ENCODE measurements at regions not wholly inside any gene's neighbourhood (a gene's known extent, or its start where the extent isn't known, plus 50 kb on each side); places are given as distances from the start of the nearest gene placed in this dataset.
A peak's percentile ranks its signal among the peaks of the same experiment; 100 is the strongest.

DNA sequence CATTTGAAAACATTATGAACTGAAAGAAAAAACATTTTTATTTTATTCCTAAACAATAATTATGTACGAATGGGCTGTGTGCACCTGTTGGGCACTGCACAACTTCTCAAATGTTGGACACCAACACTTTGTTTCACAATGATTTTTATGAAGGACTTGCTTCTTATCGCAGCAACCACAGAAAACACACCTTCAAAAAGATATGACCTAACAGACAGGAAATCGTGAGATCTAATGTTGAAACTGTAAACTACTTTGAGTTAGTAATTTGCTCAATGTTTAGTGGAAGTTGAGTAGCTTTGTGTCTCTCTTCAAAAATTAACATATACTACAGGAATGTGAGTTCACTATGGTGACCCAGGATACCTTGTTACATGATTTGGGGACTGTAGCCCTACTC is 98.6 kb downstream of the NXPE2 start:
- no peak overlapping the region for H3K27ac ChIP-seq (ENCODE audit: low read depth, low read length)
- no peaks in the 10 kb centered on the region for H3K79me2 ChIP-seq (ENCODE audit: insufficient read depth, low read length)
- DNase-seq (ENCODE audit: insufficient read length, low spot score, missing footprints) = no peak
- TF ChIP-seq, protein P1, sequence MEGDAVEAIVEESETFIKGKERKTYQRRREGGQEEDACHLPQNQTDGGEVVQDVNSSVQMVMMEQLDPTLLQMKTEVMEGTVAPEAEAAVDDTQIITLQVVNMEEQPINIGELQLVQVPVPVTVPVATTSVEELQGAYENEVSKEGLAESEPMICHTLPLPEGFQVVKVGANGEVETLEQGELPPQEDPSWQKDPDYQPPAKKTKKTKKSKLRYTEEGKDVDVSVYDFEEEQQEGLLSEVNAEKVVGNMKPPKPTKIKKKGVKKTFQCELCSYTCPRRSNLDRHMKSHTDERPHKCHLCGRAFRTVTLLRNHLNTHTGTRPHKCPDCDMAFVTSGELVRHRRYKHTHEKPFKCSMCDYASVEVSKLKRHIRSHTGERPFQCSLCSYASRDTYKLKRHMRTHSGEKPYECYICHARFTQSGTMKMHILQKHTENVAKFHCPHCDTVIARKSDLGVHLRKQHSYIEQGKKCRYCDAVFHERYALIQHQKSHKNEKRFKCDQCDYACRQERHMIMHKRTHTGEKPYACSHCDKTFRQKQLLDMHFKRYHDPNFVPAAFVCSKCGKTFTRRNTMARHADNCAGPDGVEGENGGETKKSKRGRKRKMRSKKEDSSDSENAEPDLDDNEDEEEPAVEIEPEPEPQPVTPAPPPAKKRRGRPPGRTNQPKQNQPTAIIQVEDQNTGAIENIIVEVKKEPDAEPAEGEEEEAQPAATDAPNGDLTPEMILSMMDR (IDR thresholded peaks at IDR 0.05; ENCODE audit: extremely low read depth, low read depth, low read length) = no peak
- H3K4me2 ChIP-seq (ENCODE audit: insufficient read depth, low read length) = no peak overlapping the region
- no peaks in the 10 kb centered on the region for H3K27me3 ChIP-seq (ENCODE audit: insufficient read depth, low read length)
- no peaks in the 10 kb centered on the region for H4K20me1 ChIP-seq (ENCODE audit: insufficient read depth, low read length)
- no peaks in the 10 kb centered on the region for H3K36me3 ChIP-seq (ENCODE audit: insufficient read depth, low read length)
- H2AFZ ChIP-seq (ENCODE audit: low read length) = no peak overlapping the region
- no peak overlapping the region for H3K4me3 ChIP-seq (ENCODE audit: insufficient read depth, low read length)
- H3K9me3 ChIP-seq (ENCODE audit: low read depth, low read length) = no peaks in the 10 kb centered on the region
- no peaks in the 10 kb centered on the region for H3K4me1 ChIP-seq (ENCODE audit: insufficient read depth, low read length)

DNA sequence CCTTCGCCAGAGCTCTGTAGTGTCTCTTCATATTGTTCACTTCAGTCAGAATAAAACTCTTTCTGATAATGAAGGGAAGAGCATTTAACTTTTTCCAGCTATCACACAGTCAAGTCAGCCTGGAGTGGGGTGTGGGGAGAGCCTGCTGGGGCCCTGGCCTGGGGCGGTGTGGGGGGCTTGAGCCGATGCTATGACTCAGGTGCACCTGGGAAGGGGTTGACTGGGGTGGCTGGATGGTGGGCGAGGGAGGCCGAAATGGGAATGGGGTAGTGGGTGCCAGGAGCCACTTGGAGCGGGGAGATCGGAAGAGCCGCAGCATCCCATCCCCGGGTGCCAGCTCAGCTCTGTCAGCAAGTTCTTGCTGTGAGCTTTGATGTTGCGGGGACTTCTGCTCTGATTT is 100.9 kb downstream of the NXPE2 start:
- no peaks in the 10 kb centered on the region for H4K20me1 ChIP-seq (ENCODE audit: insufficient read depth, low read length)
- H3K79me2 ChIP-seq (ENCODE audit: insufficient read depth, low read length) = no peaks in the 10 kb centered on the region
- no peak overlapping the region for H3K27ac ChIP-seq (ENCODE audit: low read depth, low read length)
- no peak for DNase-seq (ENCODE audit: insufficient read length, low spot score, missing footprints)
- no peaks in the 10 kb centered on the region for H3K27me3 ChIP-seq (ENCODE audit: insufficient read depth, low read length)
- H3K4me1 ChIP-seq (ENCODE audit: insufficient read depth, low read length) = no peaks in the 10 kb centered on the region
- no peaks in the 10 kb centered on the region for H3K9me3 ChIP-seq (ENCODE audit: low read depth, low read length)
- no peaks in the 10 kb centered on the region for H3K36me3 ChIP-seq (ENCODE audit: insufficient read depth, low read length)
- no peak overlapping the region for H3K4me3 ChIP-seq (ENCODE audit: insufficient read depth, low read length)
- TF ChIP-seq, protein P1 (IDR thresholded peaks at IDR 0.05; ENCODE audit: extremely low read depth, low read depth, low read length) = no peak
- no peak overlapping the region for H3K4me2 ChIP-seq (ENCODE audit: insufficient read depth, low read length)
- no peak overlapping the region for H2AFZ ChIP-seq (ENCODE audit: low read length)

DNA sequence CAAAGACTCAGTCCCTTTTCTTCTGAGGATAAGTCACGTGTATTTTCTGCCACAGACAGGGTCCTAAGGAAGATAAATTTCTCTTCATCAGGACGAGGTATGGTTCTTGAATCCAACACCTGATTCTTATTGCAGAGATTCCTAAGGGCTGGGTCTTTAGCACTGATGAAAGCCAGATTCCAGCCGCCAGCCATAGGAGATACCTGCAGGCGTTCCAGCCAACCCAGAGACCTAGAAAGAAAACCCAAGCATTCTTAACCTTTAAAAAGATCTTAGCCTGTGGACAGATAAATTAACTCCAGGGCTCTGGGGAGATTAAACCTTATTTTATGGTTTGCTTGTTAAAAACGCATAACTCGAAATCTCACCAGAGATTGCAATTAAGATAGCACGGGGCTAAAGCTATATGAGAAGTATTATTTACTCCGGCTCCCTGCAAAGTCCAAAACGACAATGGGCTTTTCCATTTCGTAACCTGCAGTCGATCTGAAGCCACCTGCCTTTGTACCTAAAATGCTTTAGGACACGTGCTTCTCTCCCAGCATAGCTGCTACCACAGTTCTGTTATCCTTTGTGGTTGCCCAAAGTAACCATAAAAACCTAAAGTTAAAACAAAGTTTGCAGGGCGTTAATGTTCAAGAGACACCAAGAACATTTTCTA is 104.5 kb downstream of the NXPE2 start:
- TF ChIP-seq, protein P1 (IDR thresholded peaks at IDR 0.05; ENCODE audit: extremely low read depth, low read depth, low read length) = no peak
- DNase-seq (ENCODE audit: insufficient read length, low spot score, missing footprints) = no peak
- H4K20me1 ChIP-seq (ENCODE audit: insufficient read depth, low read length) = no peaks in the 10 kb centered on the region
- H2AFZ ChIP-seq (ENCODE audit: low read length) = no peak overlapping the region
- no peaks in the 10 kb centered on the region for H3K36me3 ChIP-seq (ENCODE audit: insufficient read depth, low read length)
- no peaks in the 10 kb centered on the region for H3K79me2 ChIP-seq (ENCODE audit: insufficient read depth, low read length)
- no peak overlapping the region for H3K4me3 ChIP-seq (ENCODE audit: insufficient read depth, low read length)
- no peak overlapping the region for H3K4me2 ChIP-seq (ENCODE audit: insufficient read depth, low read length)
- H3K9me3 ChIP-seq (ENCODE audit: low read depth, low read length) = no peaks in the 10 kb centered on the region
- no peak overlapping the region for H3K27ac ChIP-seq (ENCODE audit: low read depth, low read length)
- H3K27me3 ChIP-seq (ENCODE audit: insufficient read depth, low read length) = no peaks in the 10 kb centered on the region
- H3K4me1 ChIP-seq (ENCODE audit: insufficient read depth, low read length) = no peaks in the 10 kb centered on the region

DNA sequence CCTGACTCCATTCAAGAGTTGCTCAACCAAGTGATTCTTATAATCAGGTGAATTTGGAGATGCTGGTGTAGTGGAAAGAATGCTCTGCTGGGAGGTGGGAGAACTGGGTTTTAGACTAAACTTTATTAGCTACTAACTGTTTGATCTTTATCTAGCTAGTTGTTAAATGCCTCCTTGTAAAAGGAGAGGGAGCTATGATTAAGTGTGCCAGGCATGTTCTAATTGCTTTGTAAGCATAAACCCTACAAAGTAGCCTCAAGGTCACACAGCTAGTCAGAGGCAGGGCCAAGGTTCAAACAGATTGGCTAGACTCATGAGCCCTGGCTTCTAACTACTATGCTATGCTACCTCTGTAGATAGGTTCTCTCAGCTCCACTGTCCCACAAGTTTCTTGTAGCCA is 105.5 kb downstream of the NXPE2 start:
- Histone ChIP-seq H3K4me1 (ENCODE audit: insufficient read depth, low read length) (no peaks in the 10 kb centered on the region), H2AFZ (ENCODE audit: low read length) (no peak overlapping the region), H3K4me2 (ENCODE audit: insufficient read depth, low read length) (no peak overlapping the region), H3K79me2 (ENCODE audit: insufficient read depth, low read length) (no peaks in the 10 kb centered on the region), H3K27me3 (ENCODE audit: insufficient read depth, low read length) (no peaks in the 10 kb centered on the region), H3K36me3 (ENCODE audit: insufficient read depth, low read length) (no peaks in the 10 kb centered on the region), H4K20me1 (ENCODE audit: insufficient read depth, low read length) (no peaks in the 10 kb centered on the region), H3K4me3 (ENCODE audit: insufficient read depth, low read length) (no peak overlapping the region), H3K9me3 (ENCODE audit: low read depth, low read length) (no peaks in the 10 kb centered on the region), H3K27ac (ENCODE audit: low read depth, low read length) (no peak overlapping the region)
- TF ChIP-seq, protein P1 (IDR thresholded peaks at IDR 0.05; ENCODE audit: extremely low read depth, low read depth, low read length) = no peak
- DNase-seq (ENCODE audit: insufficient read length, low spot score, missing footprints) = peak; percentile 76
